NK-92 (cell line): ENCODE measurements at regions not wholly inside any gene's neighbourhood (a gene's known extent, or its start where the extent isn't known, plus 50 kb on each side); places are given as distances from the start of the nearest gene placed in this dataset.

Experiments
- DNase-seq: peaks from one replicate; lab custom pipeline; 2025; ENCODE audit not compliant: unreplicated experiment; lab: John Stamatoyannopoulos, UW

- DNase-seq, result no peak
These were observed 174.2 kb downstream of the KCNRG start for GRCh38 chr13:50189450-50189849.

DNA sequence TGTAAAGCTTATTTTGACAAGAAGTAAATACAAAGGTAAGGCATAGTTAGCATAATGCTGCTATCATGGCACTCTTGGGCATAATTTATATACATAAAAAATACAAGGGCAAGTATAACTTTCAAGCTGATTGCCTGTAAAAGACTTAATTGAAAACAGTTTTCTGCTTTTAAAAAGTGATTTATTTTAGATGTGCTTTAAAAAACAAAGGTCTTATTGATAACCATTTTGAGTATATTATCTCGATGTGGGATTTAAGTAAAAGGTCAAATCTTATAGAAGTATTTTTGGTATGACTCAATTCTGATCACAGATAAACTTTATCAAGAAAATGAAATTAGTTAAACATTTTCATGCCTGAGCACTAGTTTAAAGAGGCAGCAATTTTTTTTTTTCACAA, 175.8 kb downstream of the KCNRG start:
- no peak for DNase-seq

DNA sequence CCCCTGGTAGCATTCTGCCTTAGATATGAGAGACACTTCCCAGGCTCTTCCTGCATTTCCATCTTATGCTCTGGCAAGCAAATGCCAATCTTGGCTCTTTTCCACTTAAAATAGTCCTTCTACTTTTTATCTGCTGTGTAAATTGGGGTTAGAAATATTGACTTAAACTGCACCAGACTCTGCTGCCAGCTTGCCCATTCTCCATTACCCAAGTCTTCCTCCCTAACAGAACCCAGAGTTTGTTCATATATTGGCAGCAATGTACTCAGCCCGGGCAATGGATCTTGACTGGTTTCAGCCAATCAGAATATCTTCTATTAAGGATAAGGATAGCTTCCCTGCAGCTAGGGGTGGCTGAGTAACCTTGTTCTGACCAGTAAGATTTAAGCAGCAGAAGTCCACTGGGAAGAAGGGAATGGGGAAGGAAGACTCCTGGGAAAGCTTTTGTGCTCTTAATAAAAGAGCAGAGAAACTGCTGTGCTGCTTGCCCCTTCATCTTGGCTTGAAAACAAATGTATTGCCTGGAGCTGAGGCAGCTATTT, 177.1 kb downstream of the KCNRG start:
- no peak for DNase-seq

DNA sequence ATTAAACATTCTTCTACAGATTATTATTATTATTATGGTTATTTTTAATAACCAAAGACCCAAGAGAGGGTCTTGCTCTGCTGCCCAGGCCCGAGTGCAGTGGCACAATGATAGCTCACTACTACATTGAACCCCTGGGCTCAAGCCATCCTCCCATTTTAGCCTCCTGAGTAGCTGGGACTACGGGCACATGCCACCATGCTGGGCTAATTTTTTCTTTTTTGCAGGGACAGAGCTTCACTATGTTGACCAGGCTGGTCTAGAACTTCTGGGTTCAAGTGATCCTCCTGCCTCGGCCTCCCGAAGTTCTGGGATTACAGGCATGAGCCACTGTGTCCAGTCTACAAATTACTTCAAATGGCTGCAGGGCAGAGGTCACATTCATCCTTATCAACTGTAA, 179.8 kb downstream of the KCNRG start:
- DNase-seq, result no peak

DNA sequence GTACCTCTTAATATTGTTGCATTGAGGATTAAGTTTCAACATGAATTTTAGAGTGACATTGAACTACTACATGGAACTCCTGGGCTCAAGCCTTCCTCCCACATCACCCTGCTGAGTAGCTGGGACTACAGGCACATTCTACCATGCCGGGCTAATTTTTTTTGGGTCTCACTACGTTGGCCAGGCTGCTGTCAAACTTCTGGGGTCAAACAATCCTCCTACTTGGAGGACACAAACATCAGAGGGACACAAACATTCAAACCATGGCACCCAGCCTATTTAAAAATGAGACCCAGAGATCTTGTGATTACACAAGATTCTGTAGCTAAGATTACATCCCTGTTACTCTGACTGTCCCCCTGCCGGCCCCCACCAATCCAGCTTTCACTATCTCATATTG, 180.9 kb downstream of the KCNRG start:
- no peak for DNase-seq

DNA sequence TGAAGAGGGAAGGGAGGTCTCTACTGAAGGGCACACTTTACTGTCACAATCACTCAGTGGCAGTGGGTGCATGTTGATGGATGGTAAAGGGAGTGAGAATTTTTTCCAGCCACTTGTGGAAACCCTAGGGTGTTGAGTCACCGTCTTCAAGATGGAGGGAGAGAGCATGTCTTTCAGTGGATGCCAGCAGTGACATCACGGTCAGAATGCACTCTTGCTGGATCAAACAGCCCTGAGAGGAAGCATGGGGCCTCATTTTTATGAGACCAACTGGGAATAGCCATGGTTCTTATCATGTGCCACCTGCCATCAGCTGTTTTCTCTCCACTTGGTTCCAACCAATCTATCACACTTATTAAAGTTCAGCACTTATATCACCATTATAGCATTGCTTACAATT, 182.5 kb downstream of the KCNRG start:
- no peak for DNase-seq

DNA sequence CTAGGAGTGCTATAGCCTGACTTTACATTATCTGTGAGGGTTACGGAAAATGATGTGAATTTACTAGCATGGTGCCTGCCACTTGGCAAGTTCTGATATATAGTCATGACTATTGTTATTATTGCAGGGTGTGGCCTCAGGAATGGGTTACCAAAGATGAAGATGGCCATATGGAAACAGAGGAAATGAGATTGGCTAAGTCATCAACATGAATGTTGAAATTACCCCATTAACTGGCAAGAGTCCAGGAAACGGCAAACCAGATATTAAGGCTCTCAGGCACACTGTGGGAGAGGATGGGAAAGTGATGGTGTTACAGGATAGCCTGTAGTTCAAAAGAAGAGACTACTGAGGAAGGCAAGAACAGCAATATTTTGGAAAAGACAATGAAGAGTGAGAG, 183.3 kb downstream of the KCNRG start:
- no peak for DNase-seq

DNA sequence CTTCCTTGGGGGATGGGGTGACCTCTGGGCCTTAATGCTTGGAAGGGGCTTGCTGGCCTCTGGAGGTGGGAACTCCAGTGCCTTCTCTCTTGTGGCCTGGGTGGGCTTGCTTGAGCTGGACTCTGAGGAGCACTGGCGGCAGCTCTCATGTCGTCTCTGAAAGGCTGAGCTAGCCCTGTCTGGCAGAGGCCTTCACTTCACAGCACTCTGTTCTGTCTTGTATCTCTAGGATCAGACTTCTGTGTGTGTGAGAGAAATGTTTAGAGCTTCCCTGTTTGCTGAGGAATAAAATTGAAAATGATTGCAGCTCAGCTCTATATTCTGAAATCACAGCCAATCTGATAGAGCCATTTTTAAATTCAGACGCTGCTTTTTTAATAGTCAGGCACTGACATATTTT, 185.3 kb downstream of the KCNRG start:
- DNase-seq, result no peak

- DNase-seq, result no peak
These were observed 185.7 kb downstream of the KCNRG start for GRCh38 chr13:50200988-50201387.

- DNase-seq, result no peak
These were observed 187.2 kb downstream of the KCNRG start for GRCh38 chr13:50202485-50202884.

DNA sequence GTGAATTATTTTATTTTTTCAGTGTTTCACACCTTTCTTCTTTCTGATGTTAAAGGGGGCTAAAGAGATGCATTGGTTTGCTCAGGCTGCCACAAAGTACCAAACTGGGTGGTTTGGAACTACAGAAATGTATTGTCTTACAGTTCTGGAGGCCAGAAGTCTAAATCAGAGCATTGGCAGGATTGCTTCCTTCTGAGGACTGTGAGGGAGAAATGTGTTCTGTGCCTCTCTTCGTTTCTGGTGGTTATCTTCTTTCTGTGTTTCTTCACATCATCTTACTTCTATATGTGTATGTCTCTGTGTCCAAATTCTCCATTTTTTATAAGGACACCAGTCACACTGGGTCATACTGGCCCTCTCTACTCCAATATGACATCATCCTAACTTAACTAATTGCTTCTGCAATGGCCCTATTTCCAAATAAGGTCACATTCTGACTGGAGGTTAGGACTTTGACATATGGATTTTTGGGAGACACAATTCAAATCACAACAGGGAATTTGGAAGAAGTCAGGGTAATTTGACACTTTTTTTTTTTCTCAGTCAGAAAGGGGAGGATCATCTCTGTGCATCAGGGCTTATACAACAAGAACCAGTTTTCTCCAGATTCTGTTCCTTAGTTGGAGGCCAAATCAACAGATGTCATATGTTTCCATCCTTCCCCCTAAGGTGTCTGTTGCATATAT, 188.2 kb downstream of the KCNRG start:
- no peak for DNase-seq

- DNase-seq, result no peak
These were observed 190.3 kb downstream of the KCNRG start for GRCh38 chr13:50205581-50205980.

- DNase-seq, result no peak
These were observed 193.6 kb downstream of the KCNRG start for GRCh38 chr13:50208826-50209335.

- DNase-seq, result no peak
These were observed 194.4 kb downstream of the KCNRG start for GRCh38 chr13:50209631-50210030.

DNA sequence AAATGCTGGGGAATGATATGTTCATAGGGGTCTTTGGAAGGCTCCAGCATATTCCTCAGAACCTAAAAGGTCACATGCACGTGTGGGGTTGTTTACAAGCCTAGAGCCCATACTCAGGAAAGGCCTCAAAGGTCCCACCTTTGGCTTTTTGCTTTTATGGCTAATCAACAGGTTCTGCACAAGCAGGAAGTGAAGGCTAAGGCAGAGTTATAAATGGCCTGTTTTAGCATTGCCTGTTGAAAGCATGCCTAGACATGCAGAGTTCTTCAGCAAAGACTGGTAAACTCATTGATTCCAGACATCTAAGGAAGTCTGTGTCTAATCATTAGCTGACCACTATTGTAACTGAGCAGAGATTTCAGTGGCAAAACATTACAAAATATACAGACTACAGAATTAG, 198.3 kb downstream of the KCNRG start:
- DNase-seq, result no peak

GRCh38 chr13:50214514-50214913, 199.3 kb downstream of the KCNRG start:
- no peak for DNase-seq

DNA sequence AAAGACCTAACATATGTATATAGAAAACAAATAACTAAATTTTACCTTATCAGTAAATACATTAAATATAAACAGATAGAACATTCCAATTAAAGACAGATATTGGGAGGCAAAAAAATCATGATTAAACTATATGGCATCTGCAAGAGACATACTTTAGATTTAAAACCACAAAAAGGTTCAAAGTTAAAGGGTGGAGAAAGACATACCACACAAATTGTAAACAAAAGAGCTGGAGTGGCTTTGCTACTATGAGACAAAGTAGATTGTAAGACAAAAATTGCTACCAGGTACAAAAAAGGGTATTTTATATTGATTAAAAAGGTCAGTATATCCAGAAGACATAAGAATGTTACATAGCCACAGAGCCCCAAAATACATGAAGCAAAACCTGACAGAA, 200.2 kb downstream of the KCNRG start:
- no peak for DNase-seq

DNA sequence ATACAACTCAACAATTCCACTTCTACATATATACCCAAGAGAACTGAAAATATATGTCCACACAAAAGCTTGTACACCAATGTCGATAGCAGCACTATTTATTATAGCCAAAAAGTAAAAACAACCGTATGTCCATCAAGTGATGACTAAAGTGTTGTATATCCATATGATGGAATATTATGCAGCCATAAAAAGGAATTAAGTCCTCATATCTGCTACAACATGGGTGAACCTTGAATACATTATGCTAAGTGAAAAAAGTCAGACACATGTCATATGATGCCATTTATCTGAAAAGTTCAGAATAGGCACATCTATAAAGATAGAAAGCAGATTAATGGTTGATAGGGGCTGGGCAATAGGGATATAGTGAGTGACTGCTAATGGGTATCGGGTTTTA, 204.5 kb downstream of the KCNRG start:
- DNase-seq, result no peak

GRCh38 chr13:50220938-50221337, 205.7 kb downstream of the KCNRG start:
- DNase-seq, result no peak

DNA sequence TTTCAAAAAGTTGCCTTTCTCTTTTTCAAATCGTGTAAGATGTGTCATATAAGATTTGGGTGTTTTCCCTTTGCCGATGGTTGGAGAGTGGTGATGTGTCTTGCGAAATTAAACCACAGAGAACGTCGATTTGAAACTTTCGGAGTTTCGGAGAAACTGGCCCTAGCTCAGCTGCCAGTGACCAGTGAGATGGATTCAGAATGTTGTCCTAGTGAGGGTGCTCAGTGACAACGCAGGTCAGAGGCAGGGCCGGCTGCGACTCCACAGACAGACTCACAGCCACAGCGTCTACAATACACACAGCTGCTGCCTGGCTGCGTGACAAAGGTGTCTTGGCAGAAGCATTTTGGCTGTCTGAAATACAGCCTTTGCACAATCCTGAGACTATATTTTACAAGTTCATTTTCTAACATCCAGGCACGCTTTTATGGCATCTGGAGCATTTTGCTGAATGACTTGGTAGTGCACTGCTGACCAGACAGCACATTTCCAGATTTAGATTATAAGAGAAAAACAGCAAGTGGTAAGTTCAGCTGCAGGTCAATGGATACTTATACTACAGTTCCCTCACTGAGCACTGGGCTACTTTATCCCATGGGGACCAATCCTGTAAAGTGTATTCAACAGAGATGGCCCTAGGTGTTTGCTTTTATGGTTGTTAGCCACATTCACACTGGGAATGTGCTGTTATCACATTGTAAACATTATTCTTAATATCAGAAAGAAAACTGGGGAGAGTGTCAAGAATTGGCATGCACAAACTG, 207.5 kb downstream of the KCNRG start:
- no peak for DNase-seq

DNA sequence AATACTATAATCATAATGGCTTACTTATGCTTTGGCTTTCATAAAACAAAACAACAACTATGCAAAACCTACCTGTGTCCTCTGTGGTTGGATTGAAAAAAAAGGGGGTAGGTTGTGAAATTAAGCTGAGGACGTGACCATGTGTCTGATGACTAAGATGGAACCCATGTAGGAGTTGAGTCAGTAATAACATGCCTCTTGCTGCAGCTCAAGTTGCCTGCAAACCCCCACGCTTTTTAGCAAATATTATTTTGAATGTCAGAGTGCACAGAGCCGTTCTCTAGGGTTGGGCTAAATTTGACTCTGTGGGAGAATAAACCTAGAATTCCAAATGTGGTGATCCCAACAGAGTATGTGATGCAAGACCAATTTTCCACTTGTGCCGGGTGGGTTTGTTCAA, 209.3 kb downstream of the KCNRG start:
- DNase-seq, result no peak
